GF-D8 (cell line): ENCODE measurements at regions not wholly inside any gene's neighbourhood (a gene's known extent, or its start where the extent isn't known, plus 50 kb on each side); places are given as distances from the start of the nearest gene placed in this dataset.
"Not testable (repeated sequence)": the region's sequence is repeated elsewhere in the genome, so short reads cannot be mapped to it uniquely, and the experiment has no call there.

Experiments
- DNase-seq: peaks from one replicate; lab custom pipeline; 2025; lab: John Stamatoyannopoulos, UW

GRCh38 chr20:22070610-22071058 is 365.2 kb downstream of the PAX1 start:
- DNase-seq, result no peak

- no peak for DNase-seq
These were observed 358.3 kb downstream of the PAX1 start for GRCh38 chr20:22063753-22064152.

GRCh38 chr20:22062874-22063273 is 357.4 kb downstream of the PAX1 start:
- no peak for DNase-seq

GRCh38 chr20:22060610-22061009 is 355.1 kb downstream of the PAX1 start:
- DNase-seq, result no peak

- no peak for DNase-seq
These were observed 353.3 kb downstream of the PAX1 start for GRCh38 chr20:22058746-22059145.

GRCh38 chr20:22055981-22056380 is 350.5 kb downstream of the PAX1 start:
- no peak for DNase-seq

GRCh38 chr20:22052025-22052650 is 346.7 kb downstream of the PAX1 start:
- no peak for DNase-seq

GRCh38 chr20:22045956-22046507 is 340.6 kb downstream of the PAX1 start:
- DNase-seq, result not testable (repeated sequence)

- no peak for DNase-seq
These were observed 322.0 kb downstream of the PAX1 start for GRCh38 chr20:22027423-22027822.

- DNase-seq, result no peak
These were observed 314.7 kb downstream of the PAX1 start for GRCh38 chr20:22020201-22020600.

GRCh38 chr20:22008456-22008855 is 303.0 kb downstream of the PAX1 start:
- no peak for DNase-seq

GRCh38 chr20:22006306-22006705 is 300.8 kb downstream of the PAX1 start:
- no peak for DNase-seq

- DNase-seq, result no peak
These were observed 300.1 kb downstream of the PAX1 start for GRCh38 chr20:22005535-22005934.

- no peak for DNase-seq
These were observed 299.5 kb downstream of the PAX1 start for GRCh38 chr20:22004946-22005345.

- no peak for DNase-seq
These were observed 298.2 kb downstream of the PAX1 start for GRCh38 chr20:22003680-22004079.

- DNase-seq, result no peak
These were observed 296.4 kb downstream of the PAX1 start for GRCh38 chr20:22001886-22002285.

GRCh38 chr20:21995461-21995860 is 290.0 kb downstream of the PAX1 start:
- DNase-seq, result no peak

GRCh38 chr20:21994203-21994602 is 288.7 kb downstream of the PAX1 start:
- DNase-seq, result no peak

GRCh38 chr20:21982559-21982958 is 277.1 kb downstream of the PAX1 start:
- no peak for DNase-seq

GRCh38 chr20:21981597-21982344 is 276.3 kb downstream of the PAX1 start:
- no peak for DNase-seq

- no peak for DNase-seq
These were observed 275.7 kb downstream of the PAX1 start for GRCh38 chr20:21981179-21981578.

GRCh38 chr20:21971436-21971835 is 266.0 kb downstream of the PAX1 start:
- no peak for DNase-seq

GRCh38 chr20:21968486-21968885 is 263.0 kb downstream of the PAX1 start:
- DNase-seq, result no peak
